Upper lobe of left lung (tissue), 4 donors: ENCODE measurements at regions not wholly inside any gene's neighbourhood (a gene's known extent, or its start where the extent isn't known, plus 50 kb on each side); places are given as distances from the start of the nearest gene placed in this dataset.

Experiments used
- EP300 ChIP-seq, 4 donors: sonication (generic); formaldehyde crosslinking; IDR thresholded peaks; one replicate each; pipeline ENCODE4 v1.5.1; 2017; ENCODE audit warnings: antibody characterized with exemption in 4 of 4, control low read depth in 2 of 4
- POLR2A ChIP-seq, 4 donors: fragments of 450-650 bp; IDR thresholded peaks; one replicate each; pipeline ENCODE4 v1.5.1; 2016 to 2017; ENCODE audit warnings: antibody characterized with exemption in 4 of 4, mild to moderate bottlenecking in 2 of 4
- POLR2AphosphoS5 ChIP-seq, 2 donors: sonication (generic); formaldehyde crosslinking; IDR thresholded peaks; one replicate each; pipeline ENCODE4 v1.5.1; 2017; ENCODE audit warnings: antibody characterized with exemption in 2 of 2
- TF ChIP-seq, protein P1 (sequence below), 6 experiments: fragments of 450-650 bp in 4 of 6; fragments of 200-600 bp in 2 of 6; sonication (generic) in 2 of 6; IDR thresholded peaks; one replicate each; pipeline ENCODE4 v1.5.1; 2016 to 2019; ENCODE audit warnings: antibody characterized with exemption in 6 of 6

GRCh38 chr5:168041583-168041982, 249.9 kb upstream of the WWC1 start:
- TF ChIP-seq, protein P1, sequence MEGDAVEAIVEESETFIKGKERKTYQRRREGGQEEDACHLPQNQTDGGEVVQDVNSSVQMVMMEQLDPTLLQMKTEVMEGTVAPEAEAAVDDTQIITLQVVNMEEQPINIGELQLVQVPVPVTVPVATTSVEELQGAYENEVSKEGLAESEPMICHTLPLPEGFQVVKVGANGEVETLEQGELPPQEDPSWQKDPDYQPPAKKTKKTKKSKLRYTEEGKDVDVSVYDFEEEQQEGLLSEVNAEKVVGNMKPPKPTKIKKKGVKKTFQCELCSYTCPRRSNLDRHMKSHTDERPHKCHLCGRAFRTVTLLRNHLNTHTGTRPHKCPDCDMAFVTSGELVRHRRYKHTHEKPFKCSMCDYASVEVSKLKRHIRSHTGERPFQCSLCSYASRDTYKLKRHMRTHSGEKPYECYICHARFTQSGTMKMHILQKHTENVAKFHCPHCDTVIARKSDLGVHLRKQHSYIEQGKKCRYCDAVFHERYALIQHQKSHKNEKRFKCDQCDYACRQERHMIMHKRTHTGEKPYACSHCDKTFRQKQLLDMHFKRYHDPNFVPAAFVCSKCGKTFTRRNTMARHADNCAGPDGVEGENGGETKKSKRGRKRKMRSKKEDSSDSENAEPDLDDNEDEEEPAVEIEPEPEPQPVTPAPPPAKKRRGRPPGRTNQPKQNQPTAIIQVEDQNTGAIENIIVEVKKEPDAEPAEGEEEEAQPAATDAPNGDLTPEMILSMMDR (IDR thresholded peaks at IDR 0.05): no peak
- TF ChIP-seq POLR2A (IDR thresholded peaks at IDR 0.05) (no peak), POLR2AphosphoS5 (IDR thresholded peaks at IDR 0.05) (no peak), EP300 (IDR thresholded peaks at IDR 0.05) (no peak)
